ENCODE measurements at regions not wholly inside any gene's neighbourhood (a gene's known extent, or its start where the extent isn't known, plus 50 kb on each side); places are given as distances from the start of the nearest gene placed in this dataset.

GRCh38 chr5:89901346-89901745 lies 508.2 kb downstream of the CETN3 start:
- no peak overlapping the region for H2AFZ ChIP-seq
- H3K79me2 ChIP-seq = no peaks in the 10 kb centered on the region
- H3K4me1 ChIP-seq (ENCODE audit: insufficient read depth) = no peaks in the 10 kb centered on the region
- no peaks in the 10 kb centered on the region for H3K9me2 ChIP-seq (replicated peaks; ENCODE audit: insufficient read depth)
- no peak overlapping the region for H3K4me2 ChIP-seq
- no peaks in the 10 kb centered on the region for H3K9me3 ChIP-seq (ENCODE audit: low read depth)
- DNase-seq (ENCODE audit: low spot score) = no peak
- H3K27ac ChIP-seq = no peak overlapping the region
- 96% methylated on average over 1 of the region's 1 CpG for WGBS (ENCODE audit: low lambda C conversion rate, missing lambda C conversion rate)
- H3K27me3 ChIP-seq = no peaks in the 10 kb centered on the region
- H3K36me3 ChIP-seq (replicated peaks; ENCODE audit: insufficient read depth, low read depth) = no peaks in the 10 kb centered on the region
- TF ChIP-seq EZH2 (IDR thresholded peaks at IDR 0.05; ENCODE audit: borderline replicate concordance) (no peak), EZH2phosphoT487 (IDR thresholded peaks at IDR 0.05; ENCODE audit: low read depth, severe bottlenecking, unreplicated experiment) (no peak), CTCF (IDR thresholded peaks at IDR 0.05; ENCODE audit: poor library complexity) (no peak)
- H4K20me1 ChIP-seq (ENCODE audit: insufficient read depth, poor library complexity, severe bottlenecking) = no peaks in the 10 kb centered on the region
- no peak overlapping the region for H3K4me3 ChIP-seq

GRCh38 chr5:89900346-89900745 lies 509.2 kb downstream of the CETN3 start:
- Histone ChIP-seq H3K9me2 (replicated peaks; ENCODE audit: insufficient read depth) (no peaks in the 10 kb centered on the region), H3K4me3 (no peak overlapping the region), H2AFZ (no peak overlapping the region), H3K4me1 (ENCODE audit: insufficient read depth) (no peaks in the 10 kb centered on the region), H3K9me3 (ENCODE audit: low read depth) (no peaks in the 10 kb centered on the region), H3K27me3 (no peaks in the 10 kb centered on the region), H3K4me2 (no peak overlapping the region), H3K36me3 (replicated peaks; ENCODE audit: insufficient read depth, low read depth) (no peaks in the 10 kb centered on the region), H3K27ac (no peak overlapping the region), H3K79me2 (no peaks in the 10 kb centered on the region), H4K20me1 (ENCODE audit: insufficient read depth, poor library complexity, severe bottlenecking) (no peaks in the 10 kb centered on the region)
- no peak for DNase-seq (ENCODE audit: low spot score)
- no peak for TF ChIP-seq CTCF (IDR thresholded peaks at IDR 0.05; ENCODE audit: poor library complexity)
- no peak for TF ChIP-seq EZH2phosphoT487 (IDR thresholded peaks at IDR 0.05; ENCODE audit: low read depth, severe bottlenecking, unreplicated experiment)
- no peak for TF ChIP-seq EZH2 (IDR thresholded peaks at IDR 0.05; ENCODE audit: borderline replicate concordance)
- 79% methylated on average over 1 of the region's 1 CpG for WGBS (ENCODE audit: low lambda C conversion rate, missing lambda C conversion rate)

GRCh38 chr5:89899559-89899958 lies 510.0 kb downstream of the CETN3 start:
- Histone ChIP-seq H3K27me3 (no peaks in the 10 kb centered on the region), H4K20me1 (ENCODE audit: insufficient read depth, poor library complexity, severe bottlenecking) (no peaks in the 10 kb centered on the region), H3K4me3 (no peak overlapping the region), H3K9me3 (ENCODE audit: low read depth) (no peaks in the 10 kb centered on the region), H2AFZ (no peak overlapping the region), H3K79me2 (no peaks in the 10 kb centered on the region), H3K27ac (no peak overlapping the region), H3K4me2 (no peak overlapping the region), H3K9me2 (replicated peaks; ENCODE audit: insufficient read depth) (no peaks in the 10 kb centered on the region), H3K4me1 (ENCODE audit: insufficient read depth) (no peaks in the 10 kb centered on the region), H3K36me3 (replicated peaks; ENCODE audit: insufficient read depth, low read depth) (no peaks in the 10 kb centered on the region)
- TF ChIP-seq CTCF (IDR thresholded peaks at IDR 0.05; ENCODE audit: poor library complexity) (no peak), EZH2 (IDR thresholded peaks at IDR 0.05; ENCODE audit: borderline replicate concordance) (no peak), EZH2phosphoT487 (IDR thresholded peaks at IDR 0.05; ENCODE audit: low read depth, severe bottlenecking, unreplicated experiment) (no peak)
- no peak for DNase-seq (ENCODE audit: low spot score)

- H3K27ac ChIP-seq = no peak overlapping the region
- H3K79me2 ChIP-seq = no peaks in the 10 kb centered on the region
- H3K4me3 ChIP-seq = no peak overlapping the region
- no peak overlapping the region for H3K4me2 ChIP-seq
- H3K36me3 ChIP-seq (replicated peaks; ENCODE audit: insufficient read depth, low read depth) = no peaks in the 10 kb centered on the region
- no peak for TF ChIP-seq CTCF (IDR thresholded peaks at IDR 0.05; ENCODE audit: poor library complexity)
- no peak for TF ChIP-seq EZH2phosphoT487 (IDR thresholded peaks at IDR 0.05; ENCODE audit: low read depth, severe bottlenecking, unreplicated experiment)
- TF ChIP-seq EZH2 (IDR thresholded peaks at IDR 0.05; ENCODE audit: borderline replicate concordance) = no peak
- H3K9me3 ChIP-seq (ENCODE audit: low read depth) = no peaks in the 10 kb centered on the region
- no peaks in the 10 kb centered on the region for H3K9me2 ChIP-seq (replicated peaks; ENCODE audit: insufficient read depth)
- no peak overlapping the region for H2AFZ ChIP-seq
- no peaks in the 10 kb centered on the region for H3K27me3 ChIP-seq
- DNase-seq (ENCODE audit: low spot score) = no peak
- WGBS (ENCODE audit: low lambda C conversion rate, missing lambda C conversion rate) = 85% methylated on average over 2 of the region's 2 CpGs
- no peaks in the 10 kb centered on the region for H4K20me1 ChIP-seq (ENCODE audit: insufficient read depth, poor library complexity, severe bottlenecking)
- no peaks in the 10 kb centered on the region for H3K4me1 ChIP-seq (ENCODE audit: insufficient read depth)
Measured at GRCh38 chr5:89893546-89893945, 516.0 kb downstream of the CETN3 start.
